GM19035 (cell line): ENCODE measurements at regions not wholly inside any gene's neighbourhood (a gene's known extent, or its start where the extent isn't known, plus 50 kb on each side); places are given as distances from the start of the nearest gene placed in this dataset.

Source experiments
- ATAC-seq: cut with Tn5 transposase; IDR thresholded peaks from one replicate; pipeline ENCODE4 v1.9.1; 2021; ENCODE audit not compliant: unreplicated experiment

DNA sequence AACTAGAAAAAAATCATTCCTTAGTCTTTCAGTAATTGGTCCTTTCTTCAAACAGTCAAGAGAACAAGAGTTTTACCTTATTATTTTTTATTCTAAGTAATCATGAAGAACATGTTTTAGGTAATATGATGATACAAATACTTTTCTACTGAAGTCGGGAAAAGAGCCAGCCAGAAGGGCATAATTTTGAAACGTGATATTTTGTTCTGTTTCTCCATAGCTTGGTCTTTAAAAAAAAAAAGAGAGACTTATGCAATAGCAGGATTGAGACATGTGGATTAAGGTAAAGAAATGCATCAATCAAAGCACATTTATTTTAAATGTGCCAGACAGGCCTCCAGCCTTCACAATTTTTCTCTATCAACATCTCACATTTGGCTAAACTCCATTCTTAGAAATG, 1016.8 kb downstream of the CNTNAP5 start:
- ATAC-seq, result no peak

DNA sequence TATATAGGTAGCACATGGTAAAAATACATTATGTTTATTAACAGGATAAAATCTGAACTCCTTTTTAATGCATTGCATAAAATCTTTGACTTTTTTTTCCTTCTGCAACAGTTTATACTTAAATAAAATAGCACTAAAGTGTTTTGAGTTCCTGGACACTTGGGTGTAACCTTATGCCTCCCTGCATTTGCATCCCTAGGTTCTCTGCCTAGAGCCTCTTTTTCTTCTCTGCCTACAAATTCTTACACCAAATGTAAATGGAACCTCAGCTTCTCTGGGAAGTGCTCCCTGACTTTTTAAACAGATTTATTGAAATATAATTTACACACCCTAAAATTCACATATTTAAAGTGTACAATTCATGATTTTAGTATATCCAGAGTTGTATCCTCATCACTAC, 1017.6 kb downstream of the CNTNAP5 start:
- ATAC-seq, result no peak

DNA sequence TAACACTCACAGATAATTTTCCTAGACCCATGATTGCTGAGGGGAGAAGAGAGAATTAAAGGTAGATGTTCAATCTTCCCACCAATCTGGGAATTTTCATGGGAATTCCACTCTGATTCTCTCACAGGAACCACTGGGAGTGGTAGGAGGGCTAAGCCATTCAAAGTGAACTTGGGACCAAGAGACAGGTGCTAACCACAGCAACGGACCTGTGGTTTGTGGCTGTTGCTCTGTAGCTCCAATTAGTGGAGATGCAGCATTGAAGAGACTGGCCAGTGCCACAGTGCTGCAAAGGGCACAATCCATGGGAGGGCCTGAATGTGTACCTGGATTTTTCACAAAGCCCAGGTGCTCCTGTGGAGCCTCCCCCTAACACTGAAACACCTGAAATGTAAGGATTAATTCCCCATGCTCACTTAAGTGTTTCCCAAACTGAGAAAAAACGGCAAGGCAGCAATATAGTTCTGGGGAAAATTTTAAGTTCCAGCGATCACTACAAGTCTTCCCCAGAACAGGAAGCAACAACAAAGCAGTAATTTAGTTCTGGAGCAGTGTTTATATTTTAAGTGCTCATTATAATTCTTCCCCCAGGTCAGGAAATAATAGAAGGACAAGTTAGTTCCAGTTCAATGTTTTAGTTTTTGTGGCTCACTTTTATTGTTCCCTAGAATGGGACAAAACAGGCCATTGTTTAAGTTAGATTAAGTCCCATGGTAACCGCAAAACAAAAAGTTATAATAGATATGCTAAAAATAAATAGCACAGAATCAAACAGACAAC, 1045.8 kb downstream of the CNTNAP5 start:
- ATAC-seq, result no peak

DNA sequence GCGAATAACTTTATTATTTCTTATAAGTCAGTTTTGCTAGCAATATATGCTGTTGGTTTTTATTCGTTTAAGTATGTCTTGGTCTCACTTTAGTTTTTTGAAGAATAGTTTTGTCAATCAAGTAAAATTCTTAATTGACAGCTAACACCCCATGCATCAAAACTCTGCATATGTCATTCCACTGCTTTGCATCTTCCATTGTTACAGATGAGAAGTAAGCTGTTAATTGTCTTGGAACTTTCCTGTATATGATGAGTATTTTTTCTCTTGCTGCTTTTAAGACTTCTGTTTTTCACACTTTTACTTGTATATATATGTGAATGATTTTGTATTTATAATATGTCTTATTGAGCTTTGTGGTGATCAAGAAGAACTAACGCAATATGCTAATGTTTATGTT, 1048.4 kb downstream of the CNTNAP5 start:
- no peak for ATAC-seq

DNA sequence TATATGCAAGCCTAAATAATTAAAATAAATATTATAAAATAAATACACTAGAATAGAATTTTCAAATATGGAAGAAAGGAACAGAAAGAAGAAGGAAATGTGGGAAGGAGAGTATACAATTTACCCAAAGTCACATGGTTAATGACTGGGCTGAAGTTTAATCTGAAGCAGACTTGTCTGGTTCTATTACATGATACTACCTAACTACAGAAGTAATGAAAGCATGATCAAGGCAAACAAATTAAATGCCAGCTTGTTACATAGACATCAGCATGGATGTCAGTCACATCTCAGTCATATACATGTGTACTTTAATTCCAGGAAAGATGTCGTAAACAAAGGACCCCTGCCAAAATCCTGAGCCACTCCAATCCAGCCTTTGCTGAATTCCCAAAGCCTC, 1060.8 kb downstream of the CNTNAP5 start:
- ATAC-seq, result no peak

DNA sequence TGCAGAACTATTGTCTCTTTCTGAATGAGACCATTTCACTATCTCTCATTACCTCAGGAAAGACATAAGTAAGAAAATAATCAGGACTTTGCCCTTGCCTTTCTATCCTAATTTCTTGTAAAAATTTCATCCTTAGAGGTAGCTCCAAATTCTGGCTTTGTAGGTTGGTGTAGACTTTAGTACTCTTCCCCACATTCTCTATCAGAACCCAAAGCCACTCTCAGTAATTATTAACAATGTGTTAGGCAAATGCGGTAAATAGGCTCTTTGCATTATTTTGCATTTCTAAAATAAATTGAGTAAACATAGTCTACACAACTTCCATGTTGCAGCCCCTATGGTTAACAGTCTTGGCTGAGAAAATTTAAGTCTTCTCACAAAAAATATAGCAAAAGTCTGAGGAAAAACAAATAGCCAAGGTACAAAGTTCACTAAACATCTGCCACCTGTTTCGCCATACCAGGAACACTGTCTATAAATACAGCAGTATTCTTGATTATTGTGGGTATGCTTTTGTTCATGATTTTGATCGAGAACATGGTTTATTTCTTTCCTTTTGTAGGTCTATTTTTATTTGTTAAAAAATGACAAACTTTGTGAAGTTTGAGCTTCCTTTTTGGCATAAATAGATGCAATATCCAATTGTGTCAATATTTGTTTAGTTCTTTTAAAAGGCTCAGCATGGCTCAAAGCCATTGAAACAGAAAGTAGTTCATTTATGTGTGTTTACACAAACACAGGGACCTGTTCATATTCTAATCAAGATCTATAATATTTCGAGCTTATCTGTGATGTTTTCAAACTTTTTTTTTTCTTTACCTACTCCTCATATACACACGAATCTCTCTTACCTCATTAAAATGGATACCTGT, 1061.5 kb downstream of the CNTNAP5 start:
- no peak for ATAC-seq

DNA sequence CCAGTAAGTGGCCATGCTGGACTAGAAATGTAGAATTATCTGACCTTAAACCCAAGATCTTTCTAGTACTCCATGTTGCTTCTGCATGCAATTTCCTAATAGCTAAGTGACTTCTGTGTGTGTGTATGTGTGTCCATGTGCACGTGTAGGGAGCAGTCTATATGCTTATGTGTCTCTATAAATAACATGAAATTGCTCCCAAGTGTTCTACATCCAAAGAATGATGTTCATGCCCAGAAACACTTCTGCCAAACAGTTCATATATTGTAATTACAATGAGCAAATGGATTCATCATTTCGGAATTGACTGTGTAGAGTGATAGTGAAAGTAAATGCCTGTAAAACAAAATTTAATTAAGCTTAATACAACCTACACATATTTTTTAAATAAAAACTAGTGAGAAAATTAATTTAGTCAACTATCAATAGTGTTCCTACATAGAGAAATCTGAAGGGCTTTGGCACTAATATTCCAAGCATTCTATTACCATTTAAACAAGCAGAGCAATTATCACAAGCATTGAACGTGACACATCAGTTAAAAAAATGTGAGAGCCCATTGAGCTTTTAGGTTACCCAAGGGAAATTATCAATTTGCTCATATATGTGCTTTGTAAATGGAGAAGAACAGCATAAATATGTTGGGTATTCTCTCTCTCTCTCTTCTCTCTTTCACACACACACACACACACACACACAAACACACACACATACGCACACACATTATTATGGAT, 1067.4 kb downstream of the CNTNAP5 start:
- ATAC-seq, result no peak

DNA sequence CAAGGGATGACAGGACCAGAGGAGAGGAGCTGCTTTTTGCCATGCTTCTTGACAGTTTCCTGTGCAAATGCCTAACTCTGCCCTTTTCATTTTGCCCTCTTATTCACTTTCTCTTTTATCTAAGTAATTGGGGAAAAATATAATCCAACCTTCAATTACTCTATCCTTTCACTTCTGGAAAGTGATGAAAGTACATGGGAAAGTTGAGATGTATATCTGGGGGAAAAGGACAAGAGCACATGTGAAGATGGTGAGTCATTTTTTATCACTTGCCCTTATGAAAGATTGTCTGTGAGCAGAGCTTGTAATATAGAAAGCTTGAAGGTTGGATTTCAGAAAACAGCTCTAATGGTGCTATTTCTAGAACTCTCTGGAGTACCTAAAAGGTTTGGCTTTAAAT, 1070.7 kb downstream of the CNTNAP5 start:
- no peak for ATAC-seq

DNA sequence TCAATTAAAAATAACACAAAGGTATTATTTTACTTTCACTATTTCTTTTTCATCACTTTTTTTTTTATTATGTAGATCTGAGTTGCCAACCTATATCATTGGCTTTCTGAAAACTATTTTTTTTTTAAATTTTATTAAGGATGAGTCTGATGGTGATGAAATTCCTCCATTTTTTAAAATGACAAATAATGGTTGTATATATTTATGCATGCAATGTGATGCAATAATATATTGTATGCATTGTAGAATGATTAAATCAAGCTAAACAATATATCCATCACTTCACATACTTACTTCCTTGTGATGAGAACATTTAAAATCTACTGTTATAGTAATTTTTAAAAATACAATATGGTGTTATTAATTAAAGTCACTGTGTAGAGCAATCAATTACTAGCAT, 1081.6 kb downstream of the CNTNAP5 start:
- no peak for ATAC-seq

DNA sequence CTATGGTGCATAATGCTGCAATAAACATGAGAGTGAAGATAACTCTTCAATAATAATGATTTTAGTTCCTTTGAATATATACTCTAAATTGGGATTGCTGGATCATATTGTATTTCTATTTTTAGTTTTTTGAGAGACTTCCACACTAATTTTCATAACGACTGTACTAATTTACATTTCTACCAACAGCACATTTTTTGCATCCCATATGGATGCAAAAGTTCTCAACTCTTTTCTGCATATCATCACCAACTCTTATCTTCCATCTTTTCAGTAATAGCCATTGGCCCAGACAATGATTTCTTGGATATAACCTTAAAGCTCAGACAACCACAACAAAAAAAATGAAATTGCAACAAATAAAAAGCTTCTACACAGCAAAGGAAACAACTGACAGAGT, 1082.4 kb downstream of the CNTNAP5 start:
- no peak for ATAC-seq

DNA sequence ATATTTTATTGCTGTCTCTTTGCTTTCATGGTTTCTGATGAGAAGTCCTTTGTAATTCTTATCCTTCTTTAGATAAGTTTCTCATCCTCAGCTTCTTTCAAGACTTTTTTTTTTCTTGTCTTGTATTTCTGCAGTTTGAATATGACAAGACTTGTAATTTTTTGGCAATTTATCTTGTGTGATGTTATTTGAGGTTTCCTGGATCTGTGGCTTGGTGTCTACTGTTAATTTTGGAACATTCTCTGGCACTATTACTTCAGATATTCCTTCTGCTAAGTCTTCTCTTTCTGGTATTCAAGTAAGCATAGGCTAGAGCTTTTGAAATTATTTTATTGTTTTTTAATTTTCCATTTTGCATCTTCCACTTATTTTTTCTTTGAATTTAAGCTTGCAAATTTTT, 1083.2 kb downstream of the CNTNAP5 start:
- ATAC-seq, result no peak

DNA sequence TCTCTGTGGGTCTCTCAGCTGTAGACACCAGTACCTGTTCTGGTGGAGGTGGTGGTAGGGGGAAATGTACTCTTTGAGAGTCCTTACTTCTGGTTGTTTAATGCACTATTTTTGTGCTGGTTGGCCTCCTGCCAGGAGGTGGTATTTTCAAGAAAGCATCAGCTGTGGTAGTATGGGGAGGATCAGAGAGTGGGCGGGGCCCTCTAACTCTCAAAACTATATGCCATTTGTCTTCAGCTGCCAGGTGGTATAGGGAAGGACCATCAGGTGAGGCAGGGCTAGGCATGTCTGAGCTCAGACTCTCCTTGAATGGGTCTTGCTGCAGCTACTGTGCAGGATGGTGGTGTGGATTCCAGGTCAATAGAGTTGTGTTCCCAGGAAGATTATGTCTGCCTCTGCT, 1100.8 kb downstream of the CNTNAP5 start:
- ATAC-seq, result no peak

DNA sequence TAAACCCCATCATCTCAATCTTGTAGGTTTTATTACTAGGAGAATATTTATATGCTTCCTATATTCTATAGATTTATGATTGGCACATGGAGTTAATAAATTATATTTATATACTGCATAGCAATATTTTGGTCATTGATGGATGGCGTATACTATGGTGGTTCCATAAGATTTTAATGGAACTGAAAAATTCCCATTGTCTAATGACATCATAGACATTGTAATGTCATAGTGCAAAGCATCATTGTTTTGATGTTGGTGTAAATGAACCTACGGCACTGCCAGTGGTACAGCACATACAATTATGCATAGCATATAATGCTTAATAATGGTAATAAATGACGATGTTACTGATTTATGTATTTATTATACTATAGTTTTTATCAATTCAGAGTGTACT, 1135.9 kb downstream of the CNTNAP5 start:
- ATAC-seq, result no peak

DNA sequence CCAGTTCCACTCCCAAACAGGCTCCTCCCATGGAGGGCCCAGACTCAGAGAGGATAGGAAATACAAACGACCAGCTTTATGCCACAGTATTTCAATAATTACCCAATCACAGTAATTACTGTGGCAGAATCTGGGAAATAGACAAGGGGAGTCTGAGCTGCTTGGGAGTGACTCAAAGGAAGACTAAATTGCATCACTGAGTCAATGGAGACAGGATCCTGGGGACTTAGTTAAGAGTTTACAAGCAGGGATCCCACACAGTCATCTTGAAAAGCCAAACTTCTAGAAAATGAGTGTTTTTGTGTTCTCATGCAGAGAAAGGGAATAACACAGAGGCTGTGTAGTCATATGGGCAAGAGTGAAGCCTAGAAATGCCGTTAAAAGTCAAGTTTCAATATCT, 1142.1 kb downstream of the CNTNAP5 start:
- ATAC-seq, result no peak

DNA sequence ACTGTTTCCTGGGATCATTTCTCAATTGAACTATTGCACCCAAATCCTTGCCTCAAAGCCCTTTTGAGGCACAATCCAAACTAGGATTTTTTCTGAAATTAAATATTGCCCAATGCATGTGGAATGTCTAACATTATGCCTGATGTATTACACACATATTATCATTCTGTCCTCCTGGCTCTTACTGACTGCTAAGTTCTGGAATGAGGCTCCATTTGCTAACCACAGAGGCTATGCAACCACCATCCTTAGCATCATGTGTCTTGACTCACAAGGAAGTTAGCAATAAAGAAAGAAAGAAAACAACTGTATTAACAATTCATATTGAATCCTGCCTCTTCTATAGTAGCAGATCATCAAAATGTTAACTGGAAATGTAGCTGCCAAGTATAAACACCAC, 1142.7 kb downstream of the CNTNAP5 start:
- no peak for ATAC-seq

DNA sequence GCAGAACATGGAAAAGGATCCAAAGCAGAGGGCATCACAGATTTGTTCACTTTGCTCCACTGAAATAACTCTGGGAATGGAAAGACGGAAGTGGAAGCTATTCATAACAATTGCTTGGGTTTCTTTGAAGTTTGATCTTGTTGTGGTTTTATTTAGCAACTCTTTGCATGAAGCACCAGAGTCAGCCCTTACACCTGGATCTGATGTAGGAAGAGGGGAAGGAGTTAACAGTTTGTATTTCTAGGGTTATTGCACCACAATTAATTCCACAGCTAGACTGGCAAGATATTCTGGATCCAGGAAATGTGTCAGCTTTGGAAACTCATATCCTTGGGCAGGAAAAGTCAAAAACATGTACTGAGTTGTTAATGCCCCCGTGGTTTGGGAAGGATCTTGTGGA, 1143.4 kb downstream of the CNTNAP5 start:
- no peak for ATAC-seq

DNA sequence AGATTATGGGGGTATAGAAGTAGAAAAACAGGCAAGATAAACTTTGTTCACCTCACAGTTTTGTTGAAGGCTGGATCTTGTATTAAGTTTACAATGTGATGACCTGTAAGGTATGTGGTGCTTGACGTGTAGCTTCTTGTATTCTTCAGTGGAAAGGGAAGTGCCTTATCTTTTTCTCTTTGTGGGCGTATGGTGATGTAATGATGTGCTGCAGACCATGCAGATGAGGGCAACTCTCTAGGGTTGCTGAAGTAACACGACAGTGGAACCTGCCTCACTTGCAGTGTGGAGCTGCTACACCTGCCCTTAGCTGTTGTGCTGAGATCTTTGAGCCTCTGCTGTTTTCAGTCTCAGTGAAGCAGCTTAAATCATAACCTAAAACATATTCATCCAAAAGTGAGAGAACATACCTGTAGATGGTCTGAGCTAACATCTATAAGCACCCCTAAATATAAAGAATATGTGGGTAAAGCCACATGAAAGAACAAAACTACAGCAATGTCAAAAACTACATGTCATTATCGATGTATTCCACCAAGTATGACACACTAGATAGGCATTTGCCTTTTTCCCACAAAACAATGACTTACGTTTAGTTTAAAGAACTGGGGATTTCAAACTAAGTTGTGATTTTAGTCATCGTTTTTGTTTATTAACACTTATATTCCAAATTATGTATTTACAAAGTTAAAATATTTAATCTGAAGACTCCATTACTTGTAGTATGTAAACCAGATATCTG, 1144.1 kb downstream of the CNTNAP5 start:
- no peak for ATAC-seq

DNA sequence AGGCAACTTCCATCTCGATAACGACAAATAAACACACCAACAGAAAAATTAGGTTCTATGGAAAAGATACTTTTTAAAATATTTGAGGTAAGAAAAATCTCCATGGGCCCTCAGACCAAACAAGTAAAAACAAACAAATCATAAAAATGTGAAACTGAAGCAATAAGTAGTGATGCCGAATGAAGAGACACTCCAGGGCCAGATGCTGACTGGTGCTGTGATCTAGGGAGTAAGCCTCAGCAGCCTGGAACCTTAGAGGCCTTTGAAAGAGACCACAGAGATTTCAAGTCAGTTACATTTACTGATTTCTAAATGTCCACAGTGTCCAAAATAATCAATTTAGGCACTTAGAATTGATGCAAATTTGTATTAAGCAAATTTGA, 1144.7 kb downstream of the CNTNAP5 start:
- ATAC-seq, result no peak

DNA sequence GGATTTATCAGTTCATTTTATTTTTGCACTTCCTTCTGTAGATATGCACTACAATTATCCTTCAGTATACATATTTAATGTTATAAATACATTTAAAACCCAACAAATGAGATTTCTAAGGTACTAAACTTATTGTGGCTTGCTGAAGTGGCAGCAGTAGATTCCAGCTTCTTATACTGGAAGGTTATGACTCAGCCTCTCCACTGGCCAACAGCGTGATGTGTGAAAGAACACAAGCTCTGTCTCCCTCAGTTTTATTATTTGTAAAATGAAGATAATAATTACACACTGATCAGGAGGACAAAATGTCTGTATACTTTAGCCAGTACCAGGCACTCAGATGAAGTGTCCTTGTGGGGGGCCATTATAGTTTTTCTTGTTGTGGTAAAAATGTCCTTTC, 1147.1 kb downstream of the CNTNAP5 start:
- no peak for ATAC-seq

DNA sequence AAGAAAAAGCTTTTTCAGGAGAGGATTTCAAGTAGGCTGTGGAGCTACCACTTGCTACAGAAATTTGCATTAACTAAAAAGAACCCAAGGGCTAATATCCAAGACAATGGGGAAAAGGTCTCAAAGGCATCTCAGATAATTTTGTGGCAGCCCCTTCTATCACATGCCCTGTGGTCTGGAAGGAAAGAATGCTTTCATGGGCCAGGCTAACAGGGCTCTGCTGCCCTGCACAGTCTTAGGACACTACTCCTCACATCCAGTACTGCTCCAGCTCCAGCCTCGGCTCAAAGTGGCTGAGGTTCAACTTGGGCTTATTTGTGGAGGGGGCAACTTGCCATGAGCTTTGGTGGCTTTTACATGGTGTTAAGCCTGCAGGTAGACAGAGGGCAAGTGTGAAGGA, 1150.3 kb downstream of the CNTNAP5 start:
- ATAC-seq, result no peak

DNA sequence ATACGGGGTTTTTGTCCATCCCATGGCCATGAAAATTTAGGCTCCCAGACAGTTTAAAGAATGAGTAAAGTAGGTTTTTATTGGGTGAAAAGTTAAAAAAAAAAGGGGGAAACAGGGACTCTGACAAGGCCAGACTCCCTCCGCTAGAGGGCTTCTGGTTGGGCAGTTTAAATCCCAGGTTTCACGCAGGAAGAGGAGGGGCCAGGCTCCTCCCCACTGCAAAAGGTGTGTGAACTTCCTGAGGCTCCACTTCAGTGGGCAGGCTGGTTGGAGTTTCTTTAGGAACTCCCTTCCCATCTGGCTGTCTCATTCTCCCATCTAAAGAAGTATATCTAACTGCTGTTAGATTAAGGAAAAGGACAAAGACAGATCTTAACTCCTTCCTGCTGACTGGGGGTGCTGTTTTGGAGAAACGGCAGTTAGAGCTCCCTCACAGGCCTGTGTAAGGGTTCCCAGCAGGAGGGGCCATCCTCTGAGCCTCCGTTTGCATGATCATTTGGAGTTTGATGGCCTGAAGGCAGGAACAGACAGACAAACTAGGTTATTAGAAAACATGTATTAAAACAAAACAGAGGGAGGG, 1160.7 kb downstream of the CNTNAP5 start:
- no peak for ATAC-seq
